ENCODE measurements at regions not wholly inside any gene's neighbourhood (a gene's known extent, or its start where the extent isn't known, plus 50 kb on each side); places are given as distances from the start of the nearest gene placed in this dataset.
A peak's percentile ranks its signal among the peaks of the same experiment; 100 is the strongest.

- TF ChIP-seq SMC3 (conservative IDR thresholded peaks at IDR 0.05; ENCODE audit: insufficient read depth, low read depth, low read length) (no peak), TEAD1 (CRISPR knock-in tag; IDR thresholded peaks at IDR 0.05) (no peak), ZNF280B (CRISPR knock-in tag; IDR thresholded peaks at IDR 0.05) (0 out of 2 replicates have a peak, but pooled peaks have one; percentile 8), BCOR (IDR thresholded peaks at IDR 0.05) (no peak), HLTF (IDR thresholded peaks at IDR 0.05) (0 out of 2 replicates have a peak, but pooled peaks have one; percentile 38), HNRNPLL (IDR thresholded peaks at IDR 0.05; ENCODE audit: low read depth, low read length, poor library complexity, severe bottlenecking) (no peak), SAFB (IDR thresholded peaks at IDR 0.05; ENCODE audit: borderline replicate concordance, low read depth, low read length) (no peak), GABPB2 (CRISPR knock-in tag; conservative IDR thresholded peaks at IDR 0.05) (no peak)
- TF ChIP-seq, protein P1, sequence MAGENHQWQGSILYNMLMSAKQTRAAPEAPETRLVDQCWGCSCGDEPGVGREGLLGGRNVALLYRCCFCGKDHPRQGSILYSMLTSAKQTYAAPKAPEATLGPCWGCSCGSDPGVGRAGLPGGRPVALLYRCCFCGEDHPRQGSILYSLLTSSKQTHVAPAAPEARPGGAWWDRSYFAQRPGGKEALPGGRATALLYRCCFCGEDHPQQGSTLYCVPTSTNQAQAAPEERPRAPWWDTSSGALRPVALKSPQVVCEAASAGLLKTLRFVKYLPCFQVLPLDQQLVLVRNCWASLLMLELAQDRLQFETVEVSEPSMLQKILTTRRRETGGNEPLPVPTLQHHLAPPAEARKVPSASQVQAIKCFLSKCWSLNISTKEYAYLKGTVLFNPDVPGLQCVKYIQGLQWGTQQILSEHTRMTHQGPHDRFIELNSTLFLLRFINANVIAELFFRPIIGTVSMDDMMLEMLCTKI (IDR thresholded peaks at IDR 0.05; ENCODE audit: partially characterized antibody), result no peak
These were observed 223.3 kb upstream of the IRX1 start (continued) for GRCh38 chr5:3372289-3372688.
